ENCODE measurements at regions not wholly inside any gene's neighbourhood (a gene's known extent, or its start where the extent isn't known, plus 50 kb on each side); places are given as distances from the start of the nearest gene placed in this dataset.

- Mint-ChIP-seq H3K27ac (no peak overlapping the region), H3K4me3 (no peak overlapping the region), H3K27me3 (ENCODE audit: low read depth) (no peaks in the 10 kb centered on the region), H3K36me3 (ENCODE audit: low read depth) (no peaks in the 10 kb centered on the region), H3K4me1 (ENCODE audit: low read depth) (no peaks in the 10 kb centered on the region), H3K9me3 (ENCODE audit: insufficient read depth) (peaks cover 3% of the 10 kb centered on the region)
- ChIA-PET POLR2A (interaction anchor here (0.7 kb wide), 1 partner anchor 64 kb away, joined by 3 read pairs; no protein-coding TSS in a partner anchor), CTCF (no interaction called here)
- ATAC-seq (no peak), DNase-seq (no peak)
Measured at GRCh38 chr4:187617113-187617512, 378.5 kb upstream of the ZFP42 start.

DNA sequence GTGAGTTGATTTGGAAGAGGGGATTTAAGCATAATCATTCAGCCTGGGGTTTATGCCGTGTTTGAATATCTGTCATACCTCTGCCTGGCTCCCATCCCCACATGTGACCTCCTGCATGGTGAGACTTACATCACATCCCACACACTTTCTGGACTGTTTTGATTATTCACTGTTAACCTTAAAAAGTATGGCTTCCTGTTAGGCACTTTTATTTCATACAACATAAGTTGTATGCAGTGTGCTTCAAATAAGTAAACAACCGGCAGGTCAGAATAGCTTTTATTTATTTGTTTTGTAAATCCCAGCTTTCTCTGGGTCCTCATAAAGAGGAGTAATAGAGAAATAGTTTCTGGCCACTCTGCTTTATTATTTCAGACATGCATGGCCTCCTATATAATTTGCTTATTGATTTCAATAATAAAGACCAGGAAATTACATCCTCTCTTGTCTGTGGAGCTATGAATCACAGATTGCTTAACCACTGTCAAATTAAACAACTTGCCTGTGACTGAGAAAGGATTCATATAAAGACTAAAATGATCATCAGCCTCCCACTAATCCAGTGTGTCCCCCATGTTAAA lies 376.8 kb upstream of the ZFP42 start:
- ChIA-PET POLR2A (no interaction called here), CTCF (no interaction called here)
- no peaks in the 10 kb centered on the region for H3K36me3 Mint-ChIP-seq (ENCODE audit: low read depth)
- H3K9me3 Mint-ChIP-seq (ENCODE audit: insufficient read depth): peaks cover 3% of the 10 kb centered on the region
- DNase-seq (no peak), ATAC-seq (no peak)
- H3K4me1 Mint-ChIP-seq (ENCODE audit: low read depth): no peaks in the 10 kb centered on the region
- no peaks in the 10 kb centered on the region for H3K27me3 Mint-ChIP-seq (ENCODE audit: low read depth)
- no peak overlapping the region for H3K4me3 Mint-ChIP-seq
- H3K27ac Mint-ChIP-seq: no peak overlapping the region

DNA sequence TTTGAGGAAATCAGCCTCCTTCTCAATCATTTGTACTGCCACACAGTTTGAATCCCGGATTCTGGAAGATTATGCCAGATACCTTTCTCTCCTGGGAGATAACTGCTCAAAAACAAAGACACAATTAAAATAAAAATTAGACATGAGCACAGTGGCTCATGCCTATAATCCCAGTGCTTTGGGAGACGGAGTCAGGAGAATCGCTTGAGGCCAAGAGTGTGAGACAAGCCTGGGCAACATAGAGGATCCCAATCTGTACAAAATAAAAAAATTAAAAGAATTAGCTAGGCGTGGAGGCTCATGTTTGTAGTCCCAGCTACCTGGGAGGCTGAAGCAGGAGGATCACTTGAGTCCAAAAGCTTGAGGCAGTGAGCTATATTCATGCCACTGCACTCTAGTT lies 376.3 kb upstream of the ZFP42 start:
- H3K27ac Mint-ChIP-seq: no peak overlapping the region
- peaks cover 3% of the 10 kb centered on the region for H3K9me3 Mint-ChIP-seq (ENCODE audit: insufficient read depth)
- no peak for ATAC-seq
- no peak overlapping the region for H3K4me3 Mint-ChIP-seq
- H3K27me3 Mint-ChIP-seq (ENCODE audit: low read depth): no peaks in the 10 kb centered on the region
- POLR2A ChIA-PET: no interaction called here
- H3K4me1 Mint-ChIP-seq (ENCODE audit: low read depth): no peaks in the 10 kb centered on the region
- DNase-seq: no peak
- H3K36me3 Mint-ChIP-seq (ENCODE audit: low read depth): no peaks in the 10 kb centered on the region
- CTCF ChIA-PET: no interaction called here

DNA sequence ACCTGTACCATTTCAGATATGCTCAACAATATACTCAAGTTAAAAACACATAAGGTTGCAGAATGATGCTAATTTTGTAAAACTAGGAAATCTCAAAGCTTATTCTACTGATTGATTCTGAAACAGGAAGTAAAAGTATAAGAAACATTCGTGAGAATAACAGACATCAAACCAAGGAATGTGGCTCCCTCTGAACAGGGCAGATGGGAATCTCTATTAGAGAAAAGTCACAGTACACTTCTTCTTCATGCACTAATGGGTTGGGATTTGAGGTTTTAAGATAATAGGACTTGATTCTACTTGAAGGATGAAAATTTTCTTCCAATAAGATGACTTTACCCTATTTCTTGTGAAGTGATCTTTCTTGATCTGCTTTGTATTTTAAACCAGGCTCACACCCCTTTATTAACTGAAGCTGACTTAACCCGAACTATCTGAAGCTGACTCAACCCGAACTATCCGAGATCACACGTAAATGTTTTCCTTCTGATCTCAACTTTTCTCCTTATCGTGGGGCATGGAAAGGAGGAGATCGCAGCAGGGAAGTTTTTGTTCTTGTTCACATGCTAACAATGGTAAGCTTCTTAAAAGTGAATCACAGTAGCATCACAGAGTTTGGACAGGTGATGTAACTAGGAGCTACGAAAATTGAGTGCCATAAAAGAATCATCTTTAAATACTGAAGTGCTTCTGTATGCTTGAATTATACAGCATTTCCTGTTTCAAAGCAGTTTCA lies 363.1 kb upstream of the ZFP42 start:
- Mint-ChIP-seq H3K4me1 (ENCODE audit: low read depth) (no peaks in the 10 kb centered on the region), H3K9me3 (ENCODE audit: insufficient read depth) (peaks cover 19% of the 10 kb centered on the region), H3K27ac (no peak overlapping the region), H3K27me3 (ENCODE audit: low read depth) (no peaks in the 10 kb centered on the region), H3K36me3 (ENCODE audit: low read depth) (no peaks in the 10 kb centered on the region), H3K4me3 (no peak overlapping the region)
- no peak for ATAC-seq
- ChIA-PET CTCF (no interaction called here), POLR2A (no interaction called here)
- DNase-seq: no peak

DNA sequence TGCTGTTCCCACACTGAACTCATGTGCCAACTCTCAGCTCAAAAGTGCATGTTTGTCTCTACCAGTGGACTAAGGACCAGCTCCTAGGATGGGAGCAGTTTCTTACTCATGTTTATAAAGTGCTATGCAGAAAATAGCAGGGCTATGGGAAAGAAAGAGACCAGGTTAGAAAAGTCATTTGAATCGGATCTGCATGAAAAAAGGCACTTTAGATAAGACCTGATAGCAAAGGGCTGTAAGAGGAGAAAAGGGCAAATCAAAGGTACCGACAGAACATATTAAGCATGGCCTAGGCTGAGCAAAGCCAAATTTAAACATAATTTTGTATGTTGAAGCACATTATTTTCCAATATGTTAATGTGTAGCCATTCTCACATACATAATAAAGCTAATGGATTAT lies 362.3 kb upstream of the ZFP42 start:
- ChIA-PET CTCF (no interaction called here), POLR2A (no interaction called here)
- H3K9me3 Mint-ChIP-seq (ENCODE audit: insufficient read depth): peaks cover 19% of the 10 kb centered on the region
- ATAC-seq: no peak
- H3K4me3 Mint-ChIP-seq: no peak overlapping the region
- no peaks in the 10 kb centered on the region for H3K4me1 Mint-ChIP-seq (ENCODE audit: low read depth)
- no peaks in the 10 kb centered on the region for H3K27me3 Mint-ChIP-seq (ENCODE audit: low read depth)
- no peak overlapping the region for H3K27ac Mint-ChIP-seq
- H3K36me3 Mint-ChIP-seq (ENCODE audit: low read depth): no peaks in the 10 kb centered on the region
- no peak for DNase-seq

GRCh38 chr4:187656959-187657358 lies 338.6 kb upstream of the ZFP42 start:
- no peak overlapping the region for H3K4me3 Mint-ChIP-seq

DNA sequence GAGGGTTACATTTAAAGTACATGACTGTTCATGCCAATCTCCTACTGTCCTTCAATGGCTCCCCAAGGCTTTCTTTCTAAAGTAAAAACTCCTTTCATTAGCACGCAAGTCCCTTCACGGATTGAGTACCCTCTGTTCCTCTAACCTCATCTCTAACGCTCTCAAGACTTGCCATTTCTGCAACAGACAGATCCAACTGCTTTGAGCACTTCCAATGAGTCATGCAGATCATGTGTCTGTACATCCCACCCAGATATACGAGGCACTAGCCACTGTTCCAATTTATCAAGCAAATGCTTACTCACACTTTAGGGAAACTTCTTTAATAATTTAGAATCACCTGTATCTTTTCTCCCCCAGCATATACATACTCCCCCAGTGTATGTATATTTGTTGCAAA lies 332.5 kb upstream of the ZFP42 start:
- H3K36me3 Mint-ChIP-seq (ENCODE audit: low read depth): no peaks in the 10 kb centered on the region
- no peaks in the 10 kb centered on the region for H3K4me1 Mint-ChIP-seq (ENCODE audit: low read depth)
- no peak overlapping the region for H3K4me3 Mint-ChIP-seq
- ATAC-seq (no peak), DNase-seq (no peak)
- H3K27me3 Mint-ChIP-seq (ENCODE audit: low read depth): no peaks in the 10 kb centered on the region
- no peak overlapping the region for H3K27ac Mint-ChIP-seq
- peaks cover 13% of the 10 kb centered on the region for H3K9me3 Mint-ChIP-seq (ENCODE audit: insufficient read depth)
- ChIA-PET CTCF (no interaction called here), POLR2A (no interaction called here)

More at GRCh38 chr4:187656959-187657358, 338.6 kb upstream of the ZFP42 start:
- DNase-seq (no peak), ATAC-seq (no peak)
- Mint-ChIP-seq H3K9me3 (ENCODE audit: insufficient read depth) (peaks cover 3% of the 10 kb centered on the region), H3K27ac (no peak overlapping the region), H3K4me1 (ENCODE audit: low read depth) (no peaks in the 10 kb centered on the region), H3K36me3 (ENCODE audit: low read depth) (no peaks in the 10 kb centered on the region), H3K27me3 (ENCODE audit: low read depth) (no peaks in the 10 kb centered on the region)
- ChIA-PET POLR2A (no interaction called here), CTCF (no interaction called here)

- DNase-seq (no peak), ATAC-seq (no peak)
- no peaks in the 10 kb centered on the region for H3K36me3 Mint-ChIP-seq (ENCODE audit: low read depth)
- no peaks in the 10 kb centered on the region for H3K4me1 Mint-ChIP-seq (ENCODE audit: low read depth)
- H3K9me3 Mint-ChIP-seq (ENCODE audit: insufficient read depth): peaks cover 13% of the 10 kb centered on the region
- no peak overlapping the region for H3K4me3 Mint-ChIP-seq
- no peak overlapping the region for H3K27ac Mint-ChIP-seq
- ChIA-PET POLR2A (no interaction called here), CTCF (no interaction called here)
- no peaks in the 10 kb centered on the region for H3K27me3 Mint-ChIP-seq (ENCODE audit: low read depth)
Measured at GRCh38 chr4:187664011-187664410, 331.6 kb upstream of the ZFP42 start.

GRCh38 chr4:187665086-187665485 lies 330.5 kb upstream of the ZFP42 start:
- CTCF ChIA-PET: no interaction called here
- POLR2A ChIA-PET: no interaction called here
- no peak for DNase-seq
- Mint-ChIP-seq H3K27ac (no peak overlapping the region), H3K9me3 (ENCODE audit: insufficient read depth) (peaks cover 13% of the 10 kb centered on the region), H3K36me3 (ENCODE audit: low read depth) (no peaks in the 10 kb centered on the region), H3K4me1 (ENCODE audit: low read depth) (no peaks in the 10 kb centered on the region), H3K27me3 (ENCODE audit: low read depth) (no peaks in the 10 kb centered on the region), H3K4me3 (no peak overlapping the region)
- no peak for ATAC-seq

DNA sequence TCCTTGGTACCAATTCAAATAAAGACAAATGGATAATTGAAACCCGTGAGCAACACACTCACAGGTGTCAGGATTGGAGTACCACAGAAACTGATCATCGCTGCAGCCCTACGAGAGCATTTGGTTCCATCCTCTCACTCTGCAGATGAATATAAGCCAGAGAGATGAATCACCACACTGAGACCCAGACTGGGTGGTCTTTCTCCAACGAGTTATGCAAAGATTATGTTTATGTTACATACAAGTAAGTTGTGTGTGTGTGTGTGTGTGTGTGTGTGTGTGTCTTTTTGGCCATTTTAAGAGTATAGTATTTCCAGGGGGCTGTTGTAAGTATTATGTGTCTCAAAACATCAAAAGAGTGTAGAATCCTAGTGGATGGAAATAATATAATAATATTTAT lies 329.5 kb upstream of the ZFP42 start:
- DNase-seq (no peak), ATAC-seq (no peak)
- POLR2A ChIA-PET: no interaction called here
- no peaks in the 10 kb centered on the region for H3K4me1 Mint-ChIP-seq (ENCODE audit: low read depth)
- H3K9me3 Mint-ChIP-seq (ENCODE audit: insufficient read depth): peaks cover 12% of the 10 kb centered on the region
- no peak overlapping the region for H3K4me3 Mint-ChIP-seq
- H3K27ac Mint-ChIP-seq: no peak overlapping the region
- no peaks in the 10 kb centered on the region for H3K36me3 Mint-ChIP-seq (ENCODE audit: low read depth)
- no peaks in the 10 kb centered on the region for H3K27me3 Mint-ChIP-seq (ENCODE audit: low read depth)
- CTCF ChIA-PET: no interaction called here

DNA sequence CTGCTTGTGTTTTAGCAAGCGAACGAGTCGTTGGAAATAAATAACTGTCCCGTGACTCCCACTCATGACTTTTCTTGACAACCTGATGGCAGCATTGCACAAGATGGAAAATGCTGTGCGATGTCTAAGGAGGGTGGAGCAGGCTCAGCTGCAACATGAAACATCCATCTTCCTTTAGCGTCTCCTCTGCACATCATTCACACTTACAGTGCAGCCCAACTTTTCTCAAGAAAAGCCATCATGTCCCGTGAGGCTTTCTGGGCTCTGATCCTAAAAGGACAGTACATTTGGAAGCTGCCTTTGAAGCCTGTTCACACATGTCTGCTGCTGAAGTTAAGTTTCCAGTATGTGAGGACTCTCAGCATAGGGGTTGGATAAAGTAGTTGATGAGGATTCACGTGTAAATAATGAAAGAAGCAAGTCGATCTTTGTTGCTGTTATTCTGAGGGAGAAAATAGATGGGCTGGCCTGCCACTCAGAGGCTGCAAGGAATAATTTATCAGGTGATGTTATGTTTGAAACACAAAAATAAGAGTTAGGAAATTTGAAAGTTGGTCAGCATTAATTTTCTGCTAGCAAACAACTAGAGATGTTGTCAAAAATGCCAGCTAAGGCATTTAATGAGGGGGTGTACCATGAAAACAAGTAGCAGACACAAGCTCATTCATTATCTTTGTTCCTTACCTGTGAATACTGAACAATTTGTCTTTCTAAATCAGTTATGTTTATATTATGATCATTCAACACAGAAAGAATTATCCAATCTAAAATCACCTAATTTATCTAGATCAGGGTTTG lies 328.7 kb upstream of the ZFP42 start:
- CTCF ChIA-PET: no interaction called here
- no peaks in the 10 kb centered on the region for H3K27me3 Mint-ChIP-seq (ENCODE audit: low read depth)
- H3K4me3 Mint-ChIP-seq: no peak overlapping the region

DNA sequence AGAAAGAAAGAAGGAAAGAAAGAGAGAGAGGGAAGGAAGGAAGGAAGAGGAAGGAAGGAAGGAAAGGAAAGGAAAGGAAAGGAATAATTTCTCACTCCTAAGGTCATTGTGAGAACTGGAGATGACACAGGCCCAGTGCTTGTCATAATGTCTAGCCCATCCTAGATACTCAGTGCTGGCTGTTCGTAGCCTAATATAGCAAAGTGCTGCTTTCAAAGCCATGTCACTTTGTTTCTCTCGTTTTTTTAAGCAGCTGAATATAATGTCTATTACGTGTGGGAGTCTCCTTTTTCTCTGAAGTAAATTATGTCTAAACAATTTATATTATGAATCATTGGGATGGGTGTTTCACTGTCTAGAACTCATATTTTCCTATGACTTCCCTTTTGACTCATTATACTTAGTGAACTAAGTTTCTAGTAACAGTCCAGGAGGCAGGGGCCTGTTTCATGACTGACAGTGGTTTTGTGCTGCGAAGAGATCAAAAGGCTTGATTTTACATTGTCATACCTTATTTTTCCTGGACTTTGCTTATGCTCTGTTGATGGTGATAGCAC lies 327.0 kb upstream of the ZFP42 start:
- peaks cover 9% of the 10 kb centered on the region for H3K9me3 Mint-ChIP-seq (ENCODE audit: insufficient read depth)
- H3K27me3 Mint-ChIP-seq (ENCODE audit: low read depth): no peaks in the 10 kb centered on the region
- H3K4me1 Mint-ChIP-seq (ENCODE audit: low read depth): no peaks in the 10 kb centered on the region
- no peak overlapping the region for H3K27ac Mint-ChIP-seq
- CTCF ChIA-PET: no interaction called here
- ATAC-seq (no peak), DNase-seq (no peak)
- POLR2A ChIA-PET: no interaction called here
- H3K36me3 Mint-ChIP-seq (ENCODE audit: low read depth): no peaks in the 10 kb centered on the region
- H3K4me3 Mint-ChIP-seq: no peak overlapping the region

More for the DNA sequence above, 328.7 kb upstream of the ZFP42 start:
- Mint-ChIP-seq H3K9me3 (ENCODE audit: insufficient read depth) (peaks cover 10% of the 10 kb centered on the region), H3K36me3 (ENCODE audit: low read depth) (no peaks in the 10 kb centered on the region), H3K4me1 (ENCODE audit: low read depth) (no peaks in the 10 kb centered on the region), H3K27ac (no peak overlapping the region)
- POLR2A ChIA-PET: no interaction called here
- ATAC-seq (no peak), DNase-seq (no peak)
